Lower leg skin (tissue), 4 donors: ENCODE measurements at regions not wholly inside any gene's neighbourhood (a gene's known extent, or its start where the extent isn't known, plus 50 kb on each side); places are given as distances from the start of the nearest gene placed in this dataset.
"Not testable (repeated sequence)": the region's sequence is repeated elsewhere in the genome, so short reads cannot be mapped to it uniquely, and the experiment has no call there.

ENCODE experiments used
- DNase-seq, 2 donors: peaks; one replicate each; pipeline ENCODE4 v3.0.0-alpha.2; 2019; ENCODE audit warnings: low spot score in 2 of 2
- H3K4me3 ChIP-seq: fragments of 200-600 bp; sonication (generic); 2 replicates; pipeline ENCODE4 v1.5.1; 2017; ENCODE audit warnings: mild to moderate bottlenecking, low read depth; ENCODE audit not compliant: poor library complexity, severe bottlenecking
- POLR2A ChIP-seq, 2 donors: fragments of 450-650 bp; IDR thresholded peaks; one replicate each; pipeline ENCODE4 v1.6.1; 2016 to 2017; ENCODE audit warnings: antibody characterized with exemption in 2 of 2, mild to moderate bottlenecking in 1 of 2, moderate library complexity in 1 of 2
- WGBS, 2 donors: methylation state at CpG; one replicate each; pipeline ENCODE4 v1.1.5; 2018; 5-methylcytosine and 5-hydroxymethylcytosine counted together
- intact Hi-C: fragments of 100-400 bp; cut with DNase I; formaldehyde crosslinking; loops from one replicate; pipeline ENCODE4 v1.15.0; 2023; ENCODE audit warnings: low total_unique reads
- TF ChIP-seq, protein P1 (sequence below), 3 donors: fragments of 450-650 bp; IDR thresholded peaks; one replicate each; pipeline ENCODE4 v1.5.1; 2016; ENCODE audit warnings: antibody characterized with exemption in 3 of 3, mild to moderate bottlenecking in 3 of 3, moderate library complexity in 2 of 3

DNA sequence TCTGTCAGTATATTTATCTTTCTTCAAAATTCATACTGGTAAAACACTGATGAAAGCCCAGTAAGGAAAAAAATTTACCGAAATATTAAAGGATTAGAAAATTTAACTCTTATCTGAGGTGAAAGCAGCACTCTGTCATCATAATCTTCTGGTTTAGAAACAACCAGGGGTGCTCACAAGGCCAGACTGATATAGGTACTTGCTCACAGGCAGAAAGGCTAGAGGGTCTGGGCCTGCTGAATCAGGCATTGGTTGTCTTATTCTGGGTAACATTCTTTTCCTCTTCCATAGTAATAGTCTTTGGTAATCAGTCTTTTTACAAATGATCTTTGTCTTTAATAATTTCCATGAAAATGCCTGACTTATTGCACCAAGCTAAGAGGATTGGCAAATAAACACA lies 221.4 kb upstream of the TFPI start:
- no peak overlapping the region for H3K4me3 ChIP-seq
- intact Hi-C loops, result no loop called here
- DNase-seq, result no peak
- 67 to 84% methylated on average over 1 of the region's 1 CpG for whole genome bisulfite sequencing, 2 donors
- TF ChIP-seq, protein P1, sequence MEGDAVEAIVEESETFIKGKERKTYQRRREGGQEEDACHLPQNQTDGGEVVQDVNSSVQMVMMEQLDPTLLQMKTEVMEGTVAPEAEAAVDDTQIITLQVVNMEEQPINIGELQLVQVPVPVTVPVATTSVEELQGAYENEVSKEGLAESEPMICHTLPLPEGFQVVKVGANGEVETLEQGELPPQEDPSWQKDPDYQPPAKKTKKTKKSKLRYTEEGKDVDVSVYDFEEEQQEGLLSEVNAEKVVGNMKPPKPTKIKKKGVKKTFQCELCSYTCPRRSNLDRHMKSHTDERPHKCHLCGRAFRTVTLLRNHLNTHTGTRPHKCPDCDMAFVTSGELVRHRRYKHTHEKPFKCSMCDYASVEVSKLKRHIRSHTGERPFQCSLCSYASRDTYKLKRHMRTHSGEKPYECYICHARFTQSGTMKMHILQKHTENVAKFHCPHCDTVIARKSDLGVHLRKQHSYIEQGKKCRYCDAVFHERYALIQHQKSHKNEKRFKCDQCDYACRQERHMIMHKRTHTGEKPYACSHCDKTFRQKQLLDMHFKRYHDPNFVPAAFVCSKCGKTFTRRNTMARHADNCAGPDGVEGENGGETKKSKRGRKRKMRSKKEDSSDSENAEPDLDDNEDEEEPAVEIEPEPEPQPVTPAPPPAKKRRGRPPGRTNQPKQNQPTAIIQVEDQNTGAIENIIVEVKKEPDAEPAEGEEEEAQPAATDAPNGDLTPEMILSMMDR (IDR thresholded peaks at IDR 0.05), result no peak
- TF ChIP-seq POLR2A (IDR thresholded peaks at IDR 0.05), result no peak

DNA sequence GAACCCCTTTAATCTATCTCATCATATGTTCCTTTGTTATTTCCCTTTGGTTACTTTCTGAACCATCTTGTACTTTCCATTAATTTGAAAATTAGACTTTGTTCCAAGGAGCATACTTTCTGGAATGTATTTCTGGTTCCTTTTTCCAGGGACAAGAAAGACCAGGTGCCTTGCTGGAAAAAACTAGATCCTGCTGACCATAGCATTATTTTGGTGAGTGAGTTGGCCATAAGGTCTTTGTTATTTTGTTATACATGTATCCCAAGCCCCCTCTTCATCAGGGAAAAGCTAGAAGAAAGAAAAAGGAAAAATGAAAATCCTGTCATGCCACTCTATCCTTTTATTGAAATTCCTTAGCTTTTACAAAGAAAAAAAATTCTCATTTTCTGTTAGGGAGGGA lies 228.1 kb upstream of the TFPI start:
- intact Hi-C loops, result no loop called here
- no peak overlapping the region for H3K4me3 ChIP-seq
- no peak for TF ChIP-seq POLR2A (IDR thresholded peaks at IDR 0.05)
- TF ChIP-seq, protein P1 (IDR thresholded peaks at IDR 0.05), result no peak
- DNase-seq, result no peak

DNA sequence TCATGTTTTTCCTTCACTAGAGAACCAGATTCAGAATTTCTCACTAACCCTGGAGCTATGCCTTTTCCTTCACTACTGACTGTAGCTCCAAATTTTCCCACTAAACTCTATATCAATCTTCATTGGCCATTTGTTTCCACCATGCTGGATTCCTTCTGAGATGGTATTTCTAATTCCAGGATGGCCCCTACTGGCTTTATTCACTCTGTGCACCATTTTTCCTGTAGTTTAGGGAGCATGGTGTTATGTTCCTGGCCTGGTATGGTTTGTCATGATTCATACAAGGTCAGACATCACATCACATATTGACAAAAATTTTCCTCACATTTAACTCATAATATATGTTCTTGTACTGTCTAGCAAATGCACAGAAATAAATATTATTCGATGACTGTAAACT lies 229.2 kb upstream of the TFPI start:
- no peak for TF ChIP-seq POLR2A (IDR thresholded peaks at IDR 0.05)
- TF ChIP-seq, protein P1 (IDR thresholded peaks at IDR 0.05), result no peak
- no peak for DNase-seq
- intact Hi-C loops, result no loop called here
- 98 to 100% methylated on average over 1 of the region's 1 CpG for WGBS, 2 donors
- H3K4me3 ChIP-seq, result no peak overlapping the region

DNA sequence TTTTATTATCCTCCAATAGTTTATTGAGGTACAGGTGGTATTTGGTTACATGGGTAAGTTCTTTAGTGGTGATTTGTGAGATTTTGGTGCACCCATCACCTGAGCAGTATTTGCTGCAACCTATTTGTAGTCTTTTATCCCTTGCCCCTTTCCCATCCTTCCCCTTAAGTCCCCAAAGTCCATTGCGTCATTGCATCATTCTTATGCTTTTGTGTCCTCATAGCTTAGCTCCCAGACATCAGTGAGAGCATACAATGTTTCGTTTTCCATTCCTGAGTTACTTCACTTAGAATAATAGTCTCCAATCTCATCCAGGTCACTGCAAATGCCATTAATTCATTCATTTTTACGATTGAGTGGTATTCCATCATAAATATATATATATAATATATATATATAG lies 229.9 kb upstream of the TFPI start:
- 58 to 59% methylated on average over 3 of the region's 3 CpGs for WGBS, 2 donors
- DNase-seq, intact Hi-C loops, H3K4me3 ChIP-seq: not testable (repeated sequence)

DNA sequence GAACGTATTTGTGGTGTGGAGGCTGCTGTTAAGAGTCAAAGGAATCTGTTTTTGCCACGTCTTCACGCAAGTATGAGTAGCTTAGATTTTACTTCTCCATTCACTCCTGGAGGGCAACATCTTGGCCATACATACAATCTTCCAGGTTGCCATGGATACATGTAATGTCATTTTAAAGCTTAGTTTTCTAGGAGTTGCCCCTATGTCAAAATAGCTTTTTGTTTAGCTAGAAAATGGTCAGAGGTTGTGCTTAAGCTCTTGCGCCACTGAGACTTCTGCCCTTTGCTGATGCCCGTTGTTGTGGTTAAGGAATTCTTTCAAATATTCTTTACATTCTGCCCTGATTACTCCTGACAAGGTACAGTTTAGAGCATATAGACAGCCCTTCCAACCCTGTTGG lies 245.4 kb upstream of the TFPI start:
- no peak for DNase-seq
- no peak overlapping the region for H3K4me3 ChIP-seq
- WGBS, 2 donors, result 96 to 97% methylated on average over 5 of the region's 5 CpGs
- intact Hi-C loops, result no loop called here
- no peak for TF ChIP-seq POLR2A (IDR thresholded peaks at IDR 0.05)
- TF ChIP-seq, protein P1 (IDR thresholded peaks at IDR 0.05), result no peak

DNA sequence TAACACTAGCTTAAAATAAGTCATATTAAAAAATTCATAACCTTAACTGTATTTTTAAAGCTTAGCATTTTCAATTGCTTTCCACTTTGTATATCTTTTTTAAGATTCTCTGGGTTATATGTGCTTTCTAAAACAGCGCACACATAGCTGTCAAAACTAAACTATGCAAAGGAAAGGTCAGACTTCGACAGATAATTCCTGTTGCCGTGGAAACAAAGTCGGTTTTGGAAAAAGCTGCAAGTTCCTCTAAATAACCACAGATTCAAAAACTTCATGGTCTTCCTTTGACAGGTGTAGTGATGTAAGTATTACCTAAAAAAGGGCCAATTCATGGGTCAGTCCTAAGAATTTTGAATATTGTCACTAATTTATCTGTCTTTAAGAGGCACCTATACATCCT lies 249.6 kb upstream of the TFPI start:
- no peak overlapping the region for H3K4me3 ChIP-seq
- TF ChIP-seq, protein P1 (IDR thresholded peaks at IDR 0.05), result no peak
- no peak for TF ChIP-seq POLR2A (IDR thresholded peaks at IDR 0.05)
- intact Hi-C loops, result no loop called here
- DNase-seq, result no peak
- WGBS, 2 donors, result 79 to 81% methylated on average over 4 of the region's 4 CpGs
